ENCODE measurements at regions not wholly inside any gene's neighbourhood (a gene's known extent, or its start where the extent isn't known, plus 50 kb on each side); places are given as distances from the start of the nearest gene placed in this dataset.

DNA sequence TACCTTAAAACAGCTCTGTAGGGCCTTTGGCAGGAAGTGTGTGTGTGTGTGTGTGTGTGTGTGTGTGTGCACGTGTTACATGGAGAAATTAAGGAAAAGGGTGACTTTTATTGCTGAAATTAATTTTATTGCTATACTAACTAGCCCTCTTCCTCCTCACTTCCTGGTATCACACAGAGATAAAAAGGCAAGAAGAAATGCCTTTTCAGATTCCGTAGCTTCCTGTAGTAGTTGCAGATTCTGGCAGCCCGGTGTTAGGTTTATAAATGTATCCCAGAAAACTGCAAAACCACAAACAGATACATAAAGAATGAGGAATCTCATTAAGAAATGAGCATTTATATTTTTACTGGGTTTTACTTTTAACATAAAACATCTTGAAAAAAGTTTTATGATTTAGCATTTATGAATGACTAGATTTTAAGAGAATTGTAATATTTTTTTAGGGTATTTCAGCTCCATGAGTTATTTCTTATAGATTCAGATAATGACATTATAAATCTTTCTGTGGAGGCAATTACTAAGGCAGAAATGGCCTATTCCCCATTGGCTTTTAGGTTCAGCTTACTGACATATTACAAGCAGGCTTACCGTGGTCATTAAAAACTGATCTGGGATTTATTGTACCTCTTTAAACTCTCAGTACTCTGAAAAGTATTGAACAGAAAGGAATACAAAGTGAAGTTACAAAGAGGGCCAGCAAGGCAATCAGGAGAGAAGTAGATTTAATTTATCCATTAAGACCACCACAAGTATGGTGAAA lies 249.1 kb upstream of the TSHZ2 start:
- no peak for DNase-seq

- no peak for DNase-seq
These were observed 264.0 kb upstream of the TSHZ2 start for GRCh38 chr20:52708137-52708536.

DNA sequence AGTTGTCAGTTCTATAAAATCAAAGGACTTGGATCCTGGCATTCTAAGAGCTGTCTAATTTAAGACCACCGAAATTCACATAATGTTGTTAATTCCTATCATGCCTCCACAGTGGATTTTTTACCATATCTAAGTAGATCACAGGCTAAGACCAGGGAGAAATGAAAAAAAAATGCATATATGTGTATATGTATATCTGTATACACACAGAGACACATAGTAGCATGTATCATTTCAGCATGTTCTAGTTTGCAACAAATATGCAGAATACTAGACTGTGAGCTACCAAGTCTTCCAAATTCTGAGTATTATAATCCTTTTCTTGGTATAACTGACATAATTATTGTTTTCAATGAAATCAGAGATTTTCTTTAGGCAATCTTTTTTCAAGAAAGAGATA lies 267.6 kb upstream of the TSHZ2 start:
- no peak for DNase-seq

DNA sequence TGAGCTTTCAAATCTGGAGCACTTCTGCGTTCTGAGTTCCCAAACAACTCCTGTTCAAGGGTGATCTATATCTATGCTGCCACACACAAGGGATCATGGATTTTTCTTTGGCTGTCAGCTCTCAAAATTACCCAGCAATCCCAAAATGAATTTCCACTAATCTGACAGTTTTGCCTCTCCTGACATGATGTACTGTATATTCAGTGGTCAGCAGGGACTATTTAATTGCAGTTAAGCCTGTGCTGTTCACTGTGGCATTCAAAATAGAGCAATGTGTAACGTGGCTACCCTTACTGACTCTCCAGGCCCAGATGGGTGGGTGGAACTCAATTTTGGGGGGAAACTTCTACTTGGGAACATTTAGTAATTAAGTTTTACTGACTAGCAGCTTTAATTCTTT lies 283.8 kb upstream of the TSHZ2 start:
- no peak for DNase-seq

DNA sequence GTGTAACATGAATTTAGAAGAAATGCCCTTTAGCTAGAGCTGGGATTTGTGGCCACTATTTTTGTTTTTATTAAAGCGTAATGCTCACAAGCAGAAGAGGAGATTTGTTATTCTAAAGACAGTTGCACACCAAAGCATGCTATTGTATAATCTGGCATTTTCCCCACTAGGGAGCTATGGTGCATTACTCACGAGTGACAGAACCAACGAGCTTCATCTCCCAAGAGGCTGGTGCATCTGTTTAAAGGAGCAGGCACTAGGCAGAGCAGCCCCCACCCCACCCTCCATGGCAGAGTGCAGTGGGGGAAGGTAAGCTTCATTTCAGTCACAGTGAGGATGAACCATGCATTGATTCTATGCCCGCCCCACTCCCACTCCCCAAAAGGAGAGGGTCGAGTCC lies 287.3 kb upstream of the TSHZ2 start:
- DNase-seq: no peak

- no peak for DNase-seq
These were observed 288.0 kb upstream of the TSHZ2 start for GRCh38 chr20:52684176-52684575.

DNA sequence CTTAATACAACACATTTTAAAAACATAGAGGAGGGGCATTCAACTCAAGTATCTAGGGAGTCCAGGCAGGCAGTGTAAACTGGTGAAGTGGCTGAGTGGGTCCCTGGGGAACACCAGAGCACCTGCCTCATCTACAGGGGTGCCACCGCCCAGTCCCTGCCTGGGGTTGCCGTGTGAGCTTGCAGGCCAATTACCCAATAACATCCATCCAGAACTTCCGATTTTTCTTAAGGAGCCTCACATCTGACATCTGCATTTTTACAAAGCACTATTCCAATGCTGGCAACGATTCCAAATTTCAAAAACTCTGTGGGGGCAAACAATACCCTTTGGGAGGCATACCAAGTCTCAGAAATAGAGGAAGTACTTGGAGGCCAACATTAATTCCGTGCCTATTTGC lies 288.4 kb upstream of the TSHZ2 start:
- no peak for DNase-seq

DNA sequence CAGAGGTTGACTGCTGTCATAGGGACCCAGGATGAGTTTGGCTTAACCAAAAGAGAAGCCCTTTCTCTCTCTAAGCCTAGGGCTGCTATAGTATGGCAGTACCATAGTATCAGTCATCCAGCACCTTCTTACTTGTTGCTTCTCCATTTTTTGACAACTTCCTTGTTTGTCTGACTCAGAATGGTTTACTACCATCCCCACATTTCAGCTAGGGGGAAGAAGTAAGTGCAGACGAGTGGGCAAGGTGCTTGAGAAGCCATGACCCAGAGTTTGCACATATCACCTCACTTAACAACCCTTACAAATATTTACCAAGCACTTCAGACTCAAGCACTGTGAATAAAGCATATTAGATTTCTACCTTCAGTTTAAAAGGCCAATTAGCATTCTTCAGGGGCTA lies 289.9 kb upstream of the TSHZ2 start:
- DNase-seq: no peak

- no peak for DNase-seq
These were observed 290.9 kb upstream of the TSHZ2 start for GRCh38 chr20:52681288-52681687.

DNA sequence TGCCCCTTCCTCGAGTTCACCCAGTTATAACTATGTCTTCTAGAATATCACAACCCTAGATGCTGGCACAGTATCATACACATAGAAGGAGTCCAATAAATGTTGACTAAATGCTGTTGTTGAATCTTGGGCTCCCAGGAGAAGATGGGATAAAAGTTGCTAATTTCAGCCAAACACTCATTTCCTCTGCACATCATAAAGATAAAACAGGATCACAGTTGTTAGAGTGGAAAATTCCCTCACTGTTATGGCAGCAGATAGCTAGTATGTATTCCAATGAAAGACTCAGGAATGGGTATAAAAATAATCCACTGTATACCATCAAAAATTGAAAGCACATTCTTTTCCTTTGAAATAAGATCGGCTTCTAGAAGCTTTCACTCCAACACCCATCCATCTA lies 294.9 kb upstream of the TSHZ2 start:
- DNase-seq: no peak

GRCh38 chr20:52676283-52676995 lies 295.7 kb upstream of the TSHZ2 start:
- no peak for DNase-seq

GRCh38 chr20:52675375-52675774 lies 296.8 kb upstream of the TSHZ2 start:
- no peak for DNase-seq

GRCh38 chr20:52668626-52669025 lies 303.5 kb upstream of the TSHZ2 start:
- no peak for DNase-seq

- no peak for DNase-seq
These were observed 304.8 kb upstream of the TSHZ2 start for GRCh38 chr20:52667358-52667757.

DNA sequence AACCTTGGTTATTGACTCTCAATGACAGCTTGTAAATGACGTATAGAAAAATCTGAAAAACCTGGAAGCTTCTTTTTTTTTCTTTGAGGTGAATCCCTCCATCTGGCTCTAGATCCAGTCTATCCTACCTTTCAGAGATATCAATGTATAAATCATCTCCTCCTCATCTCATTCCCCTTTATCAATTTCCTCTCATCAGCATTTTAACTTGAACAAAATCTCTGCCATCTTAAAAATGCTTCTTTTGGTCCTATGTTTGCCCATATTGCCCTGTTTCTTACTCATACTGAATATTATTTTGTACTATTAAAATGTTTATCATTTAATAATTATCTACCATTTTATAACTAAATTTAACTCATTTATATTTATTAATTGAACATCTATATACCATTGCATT lies 306.7 kb upstream of the TSHZ2 start:
- DNase-seq: no peak

- no peak for DNase-seq
These were observed 316.8 kb upstream of the TSHZ2 start for GRCh38 chr20:52655395-52655794.

DNA sequence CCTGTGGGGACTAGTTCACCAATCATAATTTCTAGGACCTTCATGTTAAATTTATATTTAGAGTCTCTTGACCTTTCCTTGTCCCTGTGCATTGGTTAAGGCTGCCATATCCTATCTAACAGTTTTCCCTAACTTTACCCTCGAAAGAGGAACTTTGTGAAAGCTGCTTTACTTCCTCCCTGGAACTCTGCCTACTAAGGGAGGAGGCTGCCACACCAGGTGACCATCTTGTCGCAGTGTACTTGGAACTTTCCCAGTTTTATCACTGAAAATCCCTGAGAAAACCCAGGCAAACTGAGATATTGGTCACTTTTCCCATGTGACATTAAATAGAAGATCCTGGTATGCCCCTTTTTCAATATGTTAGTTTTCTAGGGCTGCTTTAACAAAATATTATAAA lies 317.6 kb upstream of the TSHZ2 start:
- no peak for DNase-seq

DNA sequence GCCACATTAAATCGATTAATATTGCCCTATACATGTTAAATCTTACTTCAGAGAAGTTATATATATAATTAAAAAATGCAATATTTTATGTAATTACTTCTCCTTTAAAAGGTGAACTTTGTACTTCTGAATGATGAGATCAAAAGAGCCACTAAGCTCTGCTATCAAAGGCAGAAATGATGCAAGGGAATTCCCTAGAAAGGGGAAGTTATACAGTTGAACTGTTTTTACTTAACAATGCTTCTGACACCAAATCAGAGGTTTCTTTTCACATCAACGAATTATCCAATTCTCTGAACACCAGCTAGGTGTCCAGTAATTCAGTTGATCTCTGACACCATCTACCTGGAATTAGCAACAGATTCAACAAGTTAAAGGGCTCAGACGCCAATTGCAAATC lies 319.9 kb upstream of the TSHZ2 start:
- DNase-seq: no peak

DNA sequence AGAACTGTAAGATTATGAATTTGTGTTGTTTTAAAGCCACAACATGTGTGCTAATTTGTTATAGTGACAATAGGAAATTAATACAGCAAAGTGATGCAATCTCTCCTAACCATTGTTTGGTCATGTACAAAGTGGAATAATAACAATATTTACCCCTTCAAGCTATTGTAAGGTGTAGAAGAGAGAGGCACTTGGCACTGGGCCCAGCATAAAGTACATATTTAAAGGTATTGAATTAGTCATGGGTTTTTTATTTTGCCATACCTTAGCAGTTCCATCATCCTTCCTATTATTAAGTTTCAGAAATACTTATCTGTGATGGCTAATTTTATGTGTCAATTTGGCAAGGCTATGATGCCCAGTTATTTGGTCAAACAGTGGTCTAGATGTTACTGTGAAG lies 322.4 kb upstream of the TSHZ2 start:
- DNase-seq: no peak

- no peak for DNase-seq
These were observed 326.3 kb upstream of the TSHZ2 start for GRCh38 chr20:52645822-52646221.

DNA sequence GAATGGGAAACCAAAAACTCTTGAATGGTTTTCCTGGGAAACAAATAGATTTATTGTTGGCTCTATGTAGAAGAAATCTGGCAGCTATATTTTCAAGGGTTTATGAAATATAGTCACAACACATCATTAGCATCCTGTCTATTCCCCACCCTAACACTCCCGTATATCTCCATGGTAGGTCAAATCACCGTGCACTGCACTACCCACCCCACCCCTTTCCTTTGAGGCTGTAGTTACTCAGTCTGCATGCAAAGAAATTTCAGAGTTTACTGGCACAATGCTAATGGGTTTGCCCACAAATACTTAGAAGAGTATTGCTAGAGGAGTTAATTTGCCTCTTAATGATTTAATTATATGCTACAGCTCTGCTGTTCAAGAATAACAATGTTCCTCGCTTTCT lies 329.1 kb upstream of the TSHZ2 start:
- DNase-seq: no peak

DNA sequence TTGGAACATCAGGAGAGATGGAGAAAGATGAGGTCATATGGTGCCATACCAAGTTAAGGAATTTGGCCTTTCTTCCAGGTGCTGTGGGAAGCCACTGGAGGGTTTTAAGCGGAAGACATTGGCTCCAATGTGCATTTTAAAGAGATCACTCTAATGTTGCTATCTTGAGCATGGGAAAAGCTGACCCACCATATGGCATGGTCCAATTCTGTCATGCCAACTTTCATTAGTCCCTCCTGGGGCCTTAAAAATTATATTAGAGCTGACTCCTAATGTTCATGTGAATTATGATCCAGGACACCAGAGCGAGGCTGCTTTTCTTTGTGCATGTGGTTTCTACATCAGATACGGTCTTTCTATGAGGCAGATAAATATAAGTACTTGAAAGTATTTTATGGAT lies 335.0 kb upstream of the TSHZ2 start:
- no peak for DNase-seq

DNA sequence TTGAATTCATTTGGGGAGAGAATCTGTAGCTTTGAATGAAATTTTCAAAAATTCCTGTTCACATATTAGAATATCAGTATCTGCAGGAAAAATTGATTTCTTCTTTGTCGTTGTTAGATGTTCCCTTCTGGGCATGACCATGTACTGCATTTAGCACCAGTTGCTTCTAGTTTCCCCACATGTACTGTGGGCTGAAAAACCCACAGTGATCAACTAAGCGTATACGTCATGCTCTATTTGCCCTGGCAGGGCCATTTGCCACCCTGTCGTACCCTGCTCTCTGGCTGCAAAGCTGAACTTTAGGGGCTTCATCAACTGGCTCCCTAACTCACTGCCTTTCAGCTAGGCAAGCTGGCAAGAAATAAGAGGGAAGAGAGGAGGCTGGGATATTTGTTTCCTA lies 340.7 kb upstream of the TSHZ2 start:
- no peak for DNase-seq

GRCh38 chr20:52630138-52630537 lies 342.0 kb upstream of the TSHZ2 start:
- DNase-seq: no peak

- no peak for DNase-seq
These were observed 347.9 kb upstream of the TSHZ2 start for GRCh38 chr20:52624281-52624680.

Measured in NK-92 treated with Interleukin-12 subunit alpha and Interleukin-12 subunit beta, amount 100 ng/mL, for 24 hours (cell line).